SU-DHL-6 (cell line): ENCODE measurements at regions not wholly inside any gene's neighbourhood (a gene's known extent, or its start where the extent isn't known, plus 50 kb on each side); places are given as distances from the start of the nearest gene placed in this dataset.

Source experiments
- H2AFZ ChIP-seq: fragments of 200-600 bp; sonication (generic); 2 replicates; pipeline ENCODE4 v1.6.1; 2014; ENCODE audit warnings: low read depth, mild to moderate bottlenecking, moderate library complexity, mixed read lengths, antibody characterized with exemption, low read length; ENCODE audit not compliant: severe bottlenecking
- H3F3A ChIP-seq: fragments of 200-600 bp; shearing (Covaris generic); 2 replicates; pipeline ENCODE4 v1.6.0; 2016; ENCODE audit warnings: antibody characterized with exemption, mild to moderate bottlenecking; ENCODE audit not compliant: insufficient read depth
- H3K27ac ChIP-seq: fragments of 200-600 bp; sonication (generic); 2 replicates; pipeline ENCODE4 v1.5.1; 2016; ENCODE audit warnings: low read depth, mild to moderate bottlenecking, low read length, moderate library complexity, mixed read lengths
- H3K27me3 ChIP-seq: fragments of 200-600 bp; sonication (generic), shearing (Covaris generic); 2 replicates; pipeline ENCODE4 v1.6.0; 2014; ENCODE audit warnings: mild to moderate bottlenecking, low read length
- H3K36me3 ChIP-seq: fragments of 200-600 bp; sonication (generic); 2 replicates; pipeline ENCODE4 v1.6.1; 2014; ENCODE audit warnings: mild to moderate bottlenecking, low read length, mixed read lengths
- H3K4me2 ChIP-seq: fragments of 300-600, 200-600 bp; shearing (Covaris generic), sonication (generic); 2 replicates; pipeline ENCODE4 v1.6.0; 2014; ENCODE audit warnings: low read length, low read depth, mild to moderate bottlenecking; ENCODE audit not compliant: poor library complexity, severe bottlenecking
- H3K4me3 ChIP-seq: fragments of 200-600 bp; sonication (generic); 2 replicates; pipeline ENCODE4 v1.5.1; 2014; ENCODE audit warnings: antibody characterized with exemption, low read length, mild to moderate bottlenecking, mixed read lengths; ENCODE audit not compliant: insufficient read depth, poor library complexity, severe bottlenecking
- H3K79me2 ChIP-seq: fragments of 200-600 bp; sonication (generic); 2 replicates; pipeline ENCODE4 v1.6.1; 2014; ENCODE audit warnings: mild to moderate bottlenecking, low read length, moderate library complexity; ENCODE audit not compliant: insufficient read depth
- H3K9ac ChIP-seq: fragments of 200-600 bp; sonication (generic); 2 replicates; pipeline ENCODE4 v1.7.0; 2014; ENCODE audit warnings: mild to moderate bottlenecking, low read length
- H3K9me2 ChIP-seq: fragments of 200-600 bp; sonication (generic); replicated peaks from 2 replicates; pipeline ENCODE4 v1.6.1; 2014; ENCODE audit warnings: low read length; ENCODE audit not compliant: insufficient read depth
- H3K9me3 ChIP-seq: fragments of 200-600 bp; sonication (generic); 2 replicates; pipeline ENCODE4 v1.6.1; 2014; ENCODE audit warnings: low read length, mixed read lengths; ENCODE audit not compliant: insufficient read depth
- H4K20me1 ChIP-seq: fragments of 200-600 bp; sonication (generic); 2 replicates; pipeline ENCODE4 v1.6.1; 2014; ENCODE audit warnings: low read depth, mild to moderate bottlenecking, antibody characterized with exemption, low read length, moderate library complexity, mixed read lengths
- EZH2phosphoT487 ChIP-seq: fragments of 200-600 bp; sonication (generic), shearing (Covaris generic); conservative IDR thresholded peaks from 2 replicates; pipeline ENCODE4 v1.6.1; 2018; ENCODE audit warnings: mild to moderate bottlenecking, antibody characterized with exemption, low read length, moderate library complexity, mixed read lengths
- TF ChIP-seq, protein P1 (sequence below): fragments of 200-600 bp; sonication (generic); IDR thresholded peaks from one replicate; pipeline ENCODE4 v1.5.1; 2017; ENCODE audit warnings: antibody characterized with exemption, mild to moderate bottlenecking, low read length, moderate library complexity; ENCODE audit not compliant: insufficient read depth, poor library complexity, severe bottlenecking

DNA sequence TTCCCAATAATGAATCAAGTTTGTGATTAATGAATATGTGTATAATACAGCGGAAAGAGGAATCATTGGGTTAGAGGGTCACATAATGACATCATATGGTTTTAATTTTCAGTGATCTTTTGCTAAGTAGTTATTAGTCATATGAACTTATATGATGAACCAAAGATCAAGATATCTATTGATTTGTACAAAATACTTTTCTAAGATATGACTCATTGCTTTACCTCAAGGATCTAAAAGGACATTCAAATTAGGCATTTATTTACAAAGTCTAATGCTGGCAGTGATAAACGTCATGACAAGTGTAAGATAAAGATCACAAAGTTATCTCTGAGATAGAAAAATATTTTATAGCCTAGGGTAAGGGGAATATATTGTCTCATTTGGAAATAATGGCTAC lies 417.8 kb downstream of the RPL10L start:
- Histone ChIP-seq H3K9me3 (no peaks in the 10 kb centered on the region), H3K36me3 (no peaks in the 10 kb centered on the region)

DNA sequence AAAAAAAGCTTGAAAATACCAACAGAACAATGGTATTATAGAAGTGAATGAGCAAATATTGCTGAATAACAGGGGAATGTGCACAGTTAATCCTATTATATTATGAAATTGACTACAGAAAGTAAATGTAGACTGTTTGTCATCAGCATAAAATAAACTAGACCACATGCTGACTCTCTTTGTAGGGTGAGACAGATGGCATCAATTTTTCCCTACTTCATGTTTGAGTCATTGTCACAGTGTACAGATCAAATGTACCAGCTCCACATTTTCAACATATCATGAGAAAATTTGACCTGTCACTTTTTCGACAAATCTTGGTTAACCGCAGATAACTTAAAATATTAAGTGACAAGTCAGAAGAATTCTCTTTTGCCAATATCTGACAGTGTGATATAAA lies 421.0 kb downstream of the RPL10L start:
- H3K79me2 ChIP-seq = no peaks in the 10 kb centered on the region
- H3K9me3 ChIP-seq = no peaks in the 10 kb centered on the region
- no peaks in the 10 kb centered on the region for H4K20me1 ChIP-seq
- no peak overlapping the region for H3K4me2 ChIP-seq
- no peak overlapping the region for H3K9ac ChIP-seq
- no peaks in the 10 kb centered on the region for H3K9me2 ChIP-seq
- H2AFZ ChIP-seq = no peak overlapping the region
- TF ChIP-seq, protein P1, sequence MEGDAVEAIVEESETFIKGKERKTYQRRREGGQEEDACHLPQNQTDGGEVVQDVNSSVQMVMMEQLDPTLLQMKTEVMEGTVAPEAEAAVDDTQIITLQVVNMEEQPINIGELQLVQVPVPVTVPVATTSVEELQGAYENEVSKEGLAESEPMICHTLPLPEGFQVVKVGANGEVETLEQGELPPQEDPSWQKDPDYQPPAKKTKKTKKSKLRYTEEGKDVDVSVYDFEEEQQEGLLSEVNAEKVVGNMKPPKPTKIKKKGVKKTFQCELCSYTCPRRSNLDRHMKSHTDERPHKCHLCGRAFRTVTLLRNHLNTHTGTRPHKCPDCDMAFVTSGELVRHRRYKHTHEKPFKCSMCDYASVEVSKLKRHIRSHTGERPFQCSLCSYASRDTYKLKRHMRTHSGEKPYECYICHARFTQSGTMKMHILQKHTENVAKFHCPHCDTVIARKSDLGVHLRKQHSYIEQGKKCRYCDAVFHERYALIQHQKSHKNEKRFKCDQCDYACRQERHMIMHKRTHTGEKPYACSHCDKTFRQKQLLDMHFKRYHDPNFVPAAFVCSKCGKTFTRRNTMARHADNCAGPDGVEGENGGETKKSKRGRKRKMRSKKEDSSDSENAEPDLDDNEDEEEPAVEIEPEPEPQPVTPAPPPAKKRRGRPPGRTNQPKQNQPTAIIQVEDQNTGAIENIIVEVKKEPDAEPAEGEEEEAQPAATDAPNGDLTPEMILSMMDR = no peak
- TF ChIP-seq EZH2phosphoT487 = no peak
- no peaks in the 10 kb centered on the region for H3K36me3 ChIP-seq
- no peaks in the 10 kb centered on the region for H3F3A ChIP-seq
- no peaks in the 10 kb centered on the region for H3K27me3 ChIP-seq
- no peak overlapping the region for H3K27ac ChIP-seq
- no peak overlapping the region for H3K4me3 ChIP-seq

More for the DNA sequence above, 417.8 kb downstream of the RPL10L start:
- Histone ChIP-seq H3K79me2 (no peaks in the 10 kb centered on the region), H2AFZ (no peak overlapping the region), H3K9me2 (no peaks in the 10 kb centered on the region), H4K20me1 (no peaks in the 10 kb centered on the region), H3K27ac (no peak overlapping the region), H3K9ac (no peak overlapping the region), H3K4me2 (no peak overlapping the region), H3K4me3 (no peak overlapping the region), H3F3A (no peaks in the 10 kb centered on the region), H3K27me3 (no peaks in the 10 kb centered on the region)
- TF ChIP-seq, protein P1 = no peak
- TF ChIP-seq EZH2phosphoT487 = no peak

DNA sequence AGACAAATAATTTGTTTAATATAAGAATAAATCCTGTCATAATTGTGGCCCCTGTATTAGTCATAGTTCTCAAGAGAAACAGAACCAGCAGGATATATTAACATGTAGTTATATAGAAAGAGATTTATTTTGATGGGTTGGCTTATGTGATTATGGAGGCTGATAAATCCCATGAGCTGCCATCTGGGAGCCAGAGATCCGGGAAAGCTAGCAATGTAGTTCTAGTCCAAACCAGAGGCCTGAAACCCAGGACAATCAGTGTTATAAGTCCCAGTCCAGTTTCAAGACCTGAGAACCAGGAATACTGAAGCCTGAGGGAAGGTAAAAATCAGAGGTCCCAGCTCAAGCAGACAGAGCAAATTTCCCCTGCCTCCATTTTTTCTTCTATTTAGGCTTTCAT lies 435.8 kb downstream of the RPL10L start:
- Histone ChIP-seq H3K9me3 (no peaks in the 10 kb centered on the region), H3K27ac (no peak overlapping the region)

More for the DNA sequence above, 435.8 kb downstream of the RPL10L start:
- Histone ChIP-seq H3K79me2 (no peaks in the 10 kb centered on the region), H3K9me2 (no peaks in the 10 kb centered on the region), H3F3A (no peaks in the 10 kb centered on the region), H3K27me3 (no peaks in the 10 kb centered on the region), H3K4me2 (no peak overlapping the region), H3K4me3 (no peak overlapping the region), H3K9ac (no peak overlapping the region), H4K20me1 (no peaks in the 10 kb centered on the region), H3K36me3 (peaks cover 3% of the 10 kb centered on the region; the same call in 1 of the 2 replicates), H2AFZ (no peak overlapping the region)
- TF ChIP-seq, protein P1 = no peak
- TF ChIP-seq EZH2phosphoT487 = no peak
